ENCODE measurements at regions not wholly inside any gene's neighbourhood (a gene's known extent, or its start where the extent isn't known, plus 50 kb on each side); places are given as distances from the start of the nearest gene placed in this dataset.

GRCh38 chr2:193867454-193867853 lies 1672.7 kb upstream of the TMEFF2 start:
- 70 to 84% methylated on average over 11 of the region's 11 CpGs for WGBS, 2 donors
- Histone ChIP-seq H3K4me1 (no peaks in the 10 kb centered on the region), H3K36me3 (no peaks in the 10 kb centered on the region), H3K27ac (no peak overlapping the region), H3K27me3 (no peaks in the 10 kb centered on the region), H3K4me3 (no peak overlapping the region), H3K9me3 (no peaks in the 10 kb centered on the region)
- FAIRE-seq (no peak), DNase-seq (peak in 1 of 6 donors; percentile 48), ATAC-seq (no peak)
- TF ChIP-seq, protein P1, sequence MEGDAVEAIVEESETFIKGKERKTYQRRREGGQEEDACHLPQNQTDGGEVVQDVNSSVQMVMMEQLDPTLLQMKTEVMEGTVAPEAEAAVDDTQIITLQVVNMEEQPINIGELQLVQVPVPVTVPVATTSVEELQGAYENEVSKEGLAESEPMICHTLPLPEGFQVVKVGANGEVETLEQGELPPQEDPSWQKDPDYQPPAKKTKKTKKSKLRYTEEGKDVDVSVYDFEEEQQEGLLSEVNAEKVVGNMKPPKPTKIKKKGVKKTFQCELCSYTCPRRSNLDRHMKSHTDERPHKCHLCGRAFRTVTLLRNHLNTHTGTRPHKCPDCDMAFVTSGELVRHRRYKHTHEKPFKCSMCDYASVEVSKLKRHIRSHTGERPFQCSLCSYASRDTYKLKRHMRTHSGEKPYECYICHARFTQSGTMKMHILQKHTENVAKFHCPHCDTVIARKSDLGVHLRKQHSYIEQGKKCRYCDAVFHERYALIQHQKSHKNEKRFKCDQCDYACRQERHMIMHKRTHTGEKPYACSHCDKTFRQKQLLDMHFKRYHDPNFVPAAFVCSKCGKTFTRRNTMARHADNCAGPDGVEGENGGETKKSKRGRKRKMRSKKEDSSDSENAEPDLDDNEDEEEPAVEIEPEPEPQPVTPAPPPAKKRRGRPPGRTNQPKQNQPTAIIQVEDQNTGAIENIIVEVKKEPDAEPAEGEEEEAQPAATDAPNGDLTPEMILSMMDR (IDR thresholded peaks at IDR 0.05), result no peak
- intact Hi-C loops (cut with DNase I), result no loop called here

GRCh38 chr2:193861557-193861956 lies 1666.8 kb upstream of the TMEFF2 start:
- H3K36me3 ChIP-seq, result no peaks in the 10 kb centered on the region
- H3K4me1 ChIP-seq, result no peaks in the 10 kb centered on the region
- no peak overlapping the region for H3K27ac ChIP-seq
- ATAC-seq (no peak), DNase-seq (no peak), FAIRE-seq (no peak)
- H3K4me3 ChIP-seq, result no peak overlapping the region
- H3K27me3 ChIP-seq, result no peaks in the 10 kb centered on the region
- TF ChIP-seq, protein P1 (IDR thresholded peaks at IDR 0.05), result no peak
- intact Hi-C loops (cut with DNase I), result no loop called here
- no peaks in the 10 kb centered on the region for H3K9me3 ChIP-seq

- TF ChIP-seq, protein P1 (IDR thresholded peaks at IDR 0.05), result no peak
- H3K4me3 ChIP-seq, result no peak overlapping the region
- DNase-seq, result no peak
- H3K27me3 ChIP-seq, result no peaks in the 10 kb centered on the region
- no peaks in the 10 kb centered on the region for H3K36me3 ChIP-seq
- ATAC-seq, result no peak
- no peaks in the 10 kb centered on the region for H3K9me3 ChIP-seq
- H3K27ac ChIP-seq, result no peak overlapping the region
- FAIRE-seq, result no peak
- intact Hi-C loops (cut with DNase I), result no loop called here
- no peaks in the 10 kb centered on the region for H3K4me1 ChIP-seq
- 25 to 30% methylated on average over 6 of the region's 6 CpGs for WGBS, 2 donors
Measured at GRCh38 chr2:193847991-193848390, 1653.3 kb upstream of the TMEFF2 start.

- ATAC-seq, result no peak
- intact Hi-C loops (cut with DNase I), result no loop called here
- no peaks in the 10 kb centered on the region for H3K27me3 ChIP-seq
- no peak for FAIRE-seq
- TF ChIP-seq, protein P1 (IDR thresholded peaks at IDR 0.05), result no peak
- H3K27ac ChIP-seq, result no peak overlapping the region
- H3K9me3 ChIP-seq, result no peaks in the 10 kb centered on the region
- H3K4me1 ChIP-seq, result no peaks in the 10 kb centered on the region
- H3K4me3 ChIP-seq, result no peak overlapping the region
- WGBS, 2 donors, result 45 to 54% methylated on average over 3 of the region's 3 CpGs
- no peaks in the 10 kb centered on the region for H3K36me3 ChIP-seq
- no peak for DNase-seq
Measured at GRCh38 chr2:193847130-193847529, 1652.4 kb upstream of the TMEFF2 start.

DNA sequence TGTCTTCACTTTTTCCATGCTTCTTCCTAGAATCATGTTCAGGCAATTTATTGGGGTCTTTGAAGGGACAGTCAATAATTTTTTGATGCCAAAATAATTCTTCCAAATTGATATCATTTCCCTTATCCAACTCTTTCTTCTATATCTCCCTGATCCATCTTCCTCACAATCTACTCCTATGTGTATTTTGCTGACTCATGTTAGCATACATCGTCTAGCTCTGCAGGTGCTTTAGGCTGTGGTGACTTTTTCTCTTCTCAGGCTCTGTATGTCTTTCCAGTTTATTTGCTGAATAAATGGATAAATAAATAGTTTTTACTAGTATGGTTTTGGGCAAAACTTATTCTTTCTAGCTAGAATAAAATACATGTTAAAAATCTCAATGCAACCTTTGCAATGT lies 1650.9 kb upstream of the TMEFF2 start:
- H3K27ac ChIP-seq, result no peak overlapping the region
- no peaks in the 10 kb centered on the region for H3K27me3 ChIP-seq
- WGBS, 2 donors, result 11 to 17% methylated on average over 1 of the region's 1 CpG
- no peaks in the 10 kb centered on the region for H3K36me3 ChIP-seq
- intact Hi-C loops (cut with DNase I), result no loop called here
- ATAC-seq, result no peak
- FAIRE-seq, result no peak
- TF ChIP-seq, protein P1 (IDR thresholded peaks at IDR 0.05), result no peak
- no peaks in the 10 kb centered on the region for H3K4me1 ChIP-seq
- H3K4me3 ChIP-seq, result no peak overlapping the region
- DNase-seq, result no peak
- H3K9me3 ChIP-seq, result no peaks in the 10 kb centered on the region
